Muscle of leg (tissue), 3 donors: ENCODE measurements at regions not wholly inside any gene's neighbourhood (a gene's known extent, or its start where the extent isn't known, plus 50 kb on each side); places are given as distances from the start of the nearest gene placed in this dataset.

Experiments used
- DNase-seq: peaks from one replicate; pipeline ENCODE4 v3.0.0; 2013
- H3K27ac ChIP-seq: one replicate; pipeline ENCODE4 v1.5.1; 2013; ENCODE audit warnings: mild to moderate bottlenecking, low read length, control low read depth
- H3K27me3 ChIP-seq: one replicate; pipeline ENCODE4 v1.6.1; 2013; ENCODE audit warnings: low read length; ENCODE audit not compliant: control insufficient read depth, insufficient read depth
- H3K36me3 ChIP-seq: one replicate; pipeline ENCODE4 v1.6.1; 2013; ENCODE audit warnings: low read length; ENCODE audit not compliant: control insufficient read depth, insufficient read depth
- H3K4me1 ChIP-seq: one replicate; pipeline ENCODE4 v1.6.1; 2013; ENCODE audit warnings: low read length; ENCODE audit not compliant: control insufficient read depth, insufficient read depth
- H3K4me3 ChIP-seq: one replicate; pipeline ENCODE4 v1.5.1; 2013; ENCODE audit warnings: low read length, control low read depth
- H3K9me3 ChIP-seq: replicated peaks from 2 replicates; pipeline ENCODE4 v1.6.1; 2013; ENCODE audit warnings: low read depth, low read length; ENCODE audit not compliant: control insufficient read depth
- WGBS: methylation state at CpG from one replicate; pipeline ENCODE4 v1.1.5; 2013; ENCODE audit warnings: missing lambda C conversion rate; ENCODE audit not compliant: insufficient coverage; 5-methylcytosine and 5-hydroxymethylcytosine counted together

DNA sequence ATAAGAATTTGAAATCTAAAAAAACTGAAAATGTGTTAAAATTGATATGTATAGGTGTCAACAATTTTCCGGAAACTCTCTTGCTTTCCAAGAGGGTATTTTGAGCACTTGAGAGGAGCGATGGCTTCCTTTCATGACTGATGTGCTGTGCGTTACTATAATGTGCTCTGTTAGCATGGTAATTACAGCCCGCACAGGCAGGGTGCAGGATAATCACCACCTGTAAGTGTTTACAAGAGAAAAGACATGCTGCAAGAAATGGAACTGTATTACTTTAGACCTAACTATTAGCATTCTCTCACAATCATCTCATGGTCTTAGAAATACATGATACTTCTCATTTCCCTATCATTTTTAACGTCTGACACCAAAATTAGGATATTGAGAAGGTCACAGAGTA, 92.4 kb upstream of the ADARB2 start:
- Histone ChIP-seq H3K27ac (no peak overlapping the region), H3K4me3 (no peak overlapping the region), H3K9me3 (no peaks in the 10 kb centered on the region), H3K27me3 (no peaks in the 10 kb centered on the region), H3K36me3 (no peaks in the 10 kb centered on the region), H3K4me1 (no peaks in the 10 kb centered on the region)
- DNase-seq = no peak
- WGBS = 93% methylated on average over 2 of the region's 5 CpGs

DNA sequence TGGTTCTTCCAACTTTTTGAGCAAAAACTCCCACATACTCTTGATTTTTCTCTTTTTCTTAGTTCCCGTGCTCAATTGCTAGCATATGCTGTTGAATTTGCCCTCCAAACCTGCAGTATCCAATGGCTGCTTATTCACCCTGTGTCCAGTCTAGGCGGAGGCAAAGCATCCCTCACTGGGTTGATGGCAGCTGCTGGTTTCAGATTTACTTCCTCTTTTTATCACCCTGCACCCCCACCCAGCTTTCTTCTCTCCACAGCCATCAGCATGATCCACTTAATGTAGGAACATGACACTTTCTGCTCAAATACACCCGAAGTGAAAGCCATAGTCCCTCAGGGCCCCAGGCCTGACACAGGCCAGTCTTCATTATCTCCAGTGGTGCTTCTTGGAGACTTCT, 87.6 kb upstream of the ADARB2 start:
- 74% methylated on average over 3 of the region's 3 CpGs for WGBS
- DNase-seq = no peak
- Histone ChIP-seq H3K36me3 (no peaks in the 10 kb centered on the region), H3K9me3 (no peaks in the 10 kb centered on the region), H3K4me3 (no peak overlapping the region), H3K27ac (no peak overlapping the region), H3K27me3 (no peaks in the 10 kb centered on the region), H3K4me1 (no peaks in the 10 kb centered on the region)

DNA sequence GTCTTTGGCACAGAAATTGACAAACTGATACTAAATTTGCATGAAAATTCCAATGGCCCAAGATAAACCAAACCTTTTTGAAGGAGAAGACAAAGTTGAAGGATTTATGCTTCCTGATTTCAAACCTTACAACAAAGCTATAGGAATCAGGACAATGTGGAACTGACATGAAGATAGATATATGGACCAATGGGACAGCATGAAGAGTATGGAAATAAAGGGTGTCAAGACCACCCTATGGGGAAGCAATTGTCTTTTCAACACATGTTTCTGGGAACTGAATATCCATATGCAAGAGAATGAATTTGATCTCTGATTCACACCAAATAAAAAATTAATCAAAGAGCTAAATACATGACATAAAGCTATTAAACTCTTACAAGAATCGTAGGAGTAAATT, 77.2 kb upstream of the ADARB2 start:
- no peak for DNase-seq
- no peak overlapping the region for H3K4me3 ChIP-seq
- WGBS = no CpG with 5 or more reads among the region's 1 CpG
- peaks cover 3% of the 10 kb centered on the region for H3K9me3 ChIP-seq
- H3K36me3 ChIP-seq = no peaks in the 10 kb centered on the region
- no peak overlapping the region for H3K27ac ChIP-seq
- no peaks in the 10 kb centered on the region for H3K4me1 ChIP-seq
- no peaks in the 10 kb centered on the region for H3K27me3 ChIP-seq

DNA sequence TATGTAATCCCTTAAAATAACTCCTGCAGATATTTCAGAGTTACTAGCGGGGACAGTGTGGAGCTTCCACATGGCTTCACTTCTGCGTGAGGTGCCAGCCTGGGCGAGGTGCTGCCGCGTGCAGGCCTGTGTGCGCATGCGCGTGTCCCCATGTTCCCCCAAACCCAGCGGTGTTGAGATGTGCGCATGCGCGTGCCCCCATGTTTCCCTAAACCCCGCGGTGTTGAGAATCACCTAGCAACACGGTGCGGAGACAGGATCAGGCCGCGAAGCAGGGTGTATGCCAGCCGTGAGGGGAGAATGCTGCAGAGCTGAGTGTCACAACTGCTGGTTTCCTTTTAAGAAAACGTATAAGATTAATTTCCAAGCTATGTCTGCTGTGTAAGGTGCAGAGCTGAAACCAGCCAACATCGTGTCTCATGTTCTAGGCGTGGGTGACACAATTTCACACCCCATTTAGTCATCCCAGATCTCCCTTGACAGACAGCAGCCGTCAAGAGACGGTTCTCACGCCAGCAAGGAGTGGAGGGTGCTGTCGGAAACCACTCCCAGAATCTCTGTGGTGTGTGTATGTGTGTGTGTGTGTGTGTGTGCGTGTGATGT, 71.9 kb upstream of the ADARB2 start:
- Histone ChIP-seq H3K4me1 (no peaks in the 10 kb centered on the region), H3K4me3 (no peak overlapping the region), H3K27ac (no peak overlapping the region), H3K9me3 (no peaks in the 10 kb centered on the region), H3K27me3 (no peaks in the 10 kb centered on the region), H3K36me3 (no peaks in the 10 kb centered on the region)
- no peak for DNase-seq
- 91% methylated on average over 20 of the region's 27 CpGs for whole genome bisulfite sequencing

DNA sequence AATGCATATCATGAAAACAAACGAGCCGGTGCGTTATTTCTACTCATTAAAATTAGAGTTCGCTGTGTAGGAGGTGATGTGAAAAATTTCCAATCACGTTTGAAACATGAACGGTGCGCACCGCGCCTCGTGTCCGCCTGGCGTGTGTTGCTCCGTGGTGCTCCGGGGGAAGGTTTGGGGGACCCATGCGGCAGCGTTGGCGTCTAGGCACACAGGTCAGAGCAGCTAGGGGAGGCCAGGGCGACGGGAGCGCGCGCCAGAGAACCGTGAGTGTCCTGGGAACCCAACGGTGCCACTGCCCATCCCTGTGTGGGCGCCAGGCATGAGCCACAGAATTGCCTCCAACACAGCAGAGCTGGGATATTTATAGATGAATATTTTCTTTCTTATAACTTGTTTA, 70.6 kb upstream of the ADARB2 start:
- Histone ChIP-seq H3K36me3 (no peaks in the 10 kb centered on the region), H3K27ac (no peak overlapping the region), H3K4me1 (no peaks in the 10 kb centered on the region), H3K4me3 (no peak overlapping the region), H3K9me3 (no peaks in the 10 kb centered on the region), H3K27me3 (no peaks in the 10 kb centered on the region)
- DNase-seq = no peak
- 87% methylated on average over 16 of the region's 25 CpGs for WGBS

DNA sequence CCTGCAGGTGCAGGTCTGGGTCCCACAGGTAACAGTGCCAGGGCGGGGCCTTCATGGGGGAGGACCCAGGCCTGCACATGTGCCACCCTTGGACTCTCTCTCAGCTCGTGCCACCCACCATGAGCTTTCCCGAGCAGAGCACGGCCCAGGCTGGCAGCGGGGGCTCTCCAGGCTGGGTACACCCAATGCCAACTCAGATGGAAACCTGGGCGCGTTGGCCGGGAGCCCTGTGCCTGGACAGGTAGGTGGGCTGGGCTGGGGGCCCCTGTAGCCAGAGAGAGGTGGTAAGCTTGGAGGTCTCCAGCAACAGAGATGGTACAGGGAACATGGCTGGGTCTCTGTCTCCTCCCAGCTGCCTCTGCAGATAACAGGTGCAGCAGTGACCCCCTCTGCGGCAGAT, 69.9 kb upstream of the ADARB2 start:
- Histone ChIP-seq H3K27me3 (no peaks in the 10 kb centered on the region), H3K27ac (no peak overlapping the region), H3K9me3 (no peaks in the 10 kb centered on the region), H3K36me3 (no peaks in the 10 kb centered on the region), H3K4me3 (no peak overlapping the region), H3K4me1 (no peaks in the 10 kb centered on the region)
- 88% methylated on average over 8 of the region's 9 CpGs for WGBS
- no peak for DNase-seq

DNA sequence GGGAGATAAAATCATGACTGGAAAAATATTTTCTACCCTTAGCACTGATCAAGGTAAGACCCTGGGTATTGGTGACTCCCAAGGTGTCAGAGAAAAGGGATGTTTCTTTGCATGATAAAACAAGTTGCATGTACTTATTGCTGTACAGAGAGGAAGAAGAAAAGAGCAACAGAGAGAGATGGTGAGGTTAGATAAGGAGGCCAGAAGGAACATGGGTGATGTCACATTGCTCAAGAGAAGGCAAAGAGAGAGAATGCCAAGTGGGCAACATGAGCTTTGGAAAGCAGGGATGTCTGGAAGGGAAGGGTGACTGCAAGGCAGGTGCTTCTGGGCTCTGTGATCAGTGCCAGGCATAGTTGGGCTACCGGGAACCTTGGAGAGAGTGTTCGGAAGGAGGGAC, 65.1 kb upstream of the ADARB2 start:
- no peak for DNase-seq
- WGBS = 83% methylated on average over 1 of the region's 2 CpGs
- no peaks in the 10 kb centered on the region for H3K9me3 ChIP-seq
- H3K4me1 ChIP-seq = no peaks in the 10 kb centered on the region
- no peak overlapping the region for H3K27ac ChIP-seq
- H3K36me3 ChIP-seq = no peaks in the 10 kb centered on the region
- H3K4me3 ChIP-seq = no peak overlapping the region
- no peaks in the 10 kb centered on the region for H3K27me3 ChIP-seq

DNA sequence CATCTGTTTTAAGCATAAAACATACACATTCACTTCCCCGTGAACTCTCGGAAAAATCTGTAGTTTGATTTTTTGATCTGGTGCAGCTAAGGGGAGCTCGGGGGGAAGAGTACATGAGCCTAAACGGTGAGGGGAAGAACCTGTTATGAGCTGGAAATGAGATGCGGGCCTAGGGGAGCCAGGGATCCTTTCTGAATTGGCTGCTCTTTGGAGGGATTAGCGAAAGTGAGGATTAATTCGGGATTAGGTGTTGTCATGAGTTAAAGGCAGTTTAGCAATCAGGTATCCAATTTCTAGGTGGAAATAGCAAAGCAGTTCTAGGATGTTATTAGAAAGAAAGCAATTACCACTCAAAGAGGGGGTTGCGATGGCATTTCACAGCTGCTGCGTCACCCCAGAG, 51.1 kb upstream of the ADARB2 start:
- Histone ChIP-seq H3K36me3 (no peaks in the 10 kb centered on the region), H3K4me1 (no peaks in the 10 kb centered on the region), H3K27ac (no peak overlapping the region), H3K4me3 (no peak overlapping the region), H3K27me3 (no peaks in the 10 kb centered on the region), H3K9me3 (no peaks in the 10 kb centered on the region)
- 22% methylated on average over 4 of the region's 9 CpGs for WGBS
- no peak for DNase-seq
